Lower leg skin (tissue), 4 donors: ENCODE measurements at regions not wholly inside any gene's neighbourhood (a gene's known extent, or its start where the extent isn't known, plus 50 kb on each side); places are given as distances from the start of the nearest gene placed in this dataset.
"Not testable (repeated sequence)": the region's sequence is repeated elsewhere in the genome, so short reads cannot be mapped to it uniquely, and the experiment has no call there.

ENCODE experiments used
- DNase-seq, 2 donors: peaks; one replicate each; pipeline ENCODE4 v3.0.0-alpha.2; 2019; ENCODE audit warnings: low spot score in 2 of 2
- H3K4me3 ChIP-seq: fragments of 200-600 bp; sonication (generic); 2 replicates; pipeline ENCODE4 v1.5.1; 2017; ENCODE audit warnings: mild to moderate bottlenecking, low read depth; ENCODE audit not compliant: poor library complexity, severe bottlenecking
- POLR2A ChIP-seq, 2 donors: fragments of 450-650 bp; IDR thresholded peaks; one replicate each; pipeline ENCODE4 v1.6.1; 2016 to 2017; ENCODE audit warnings: antibody characterized with exemption in 2 of 2, mild to moderate bottlenecking in 1 of 2, moderate library complexity in 1 of 2
- WGBS, 2 donors: methylation state at CpG; one replicate each; pipeline ENCODE4 v1.1.5; 2018; 5-methylcytosine and 5-hydroxymethylcytosine counted together
- intact Hi-C: fragments of 100-400 bp; cut with DNase I; formaldehyde crosslinking; loops from one replicate; pipeline ENCODE4 v1.15.0; 2023; ENCODE audit warnings: low total_unique reads
- TF ChIP-seq, protein P1 (sequence below), 3 donors: fragments of 450-650 bp; IDR thresholded peaks; one replicate each; pipeline ENCODE4 v1.5.1; 2016; ENCODE audit warnings: antibody characterized with exemption in 3 of 3, mild to moderate bottlenecking in 3 of 3, moderate library complexity in 2 of 3

DNA sequence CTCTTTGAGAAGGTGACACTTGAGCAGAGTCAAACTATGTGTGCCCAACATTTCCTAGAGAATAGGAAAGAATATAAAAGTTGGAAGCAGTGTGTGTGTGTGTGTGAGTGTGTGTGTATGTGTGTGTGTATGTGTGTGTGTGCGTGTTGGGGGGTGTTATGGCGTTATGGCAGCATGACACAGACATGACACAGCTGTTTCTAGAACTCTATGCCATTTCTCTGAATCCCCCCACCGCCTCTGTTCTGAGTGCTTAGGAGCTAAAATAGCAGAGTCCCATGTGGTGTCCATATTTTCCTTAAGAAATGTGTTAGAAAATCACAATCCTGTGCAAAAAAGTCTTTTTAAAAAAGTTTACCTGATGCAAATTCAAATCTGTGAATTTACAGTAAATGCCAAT lies 556.1 kb downstream of the RWDD3 start:
- 70 to 76% methylated on average over 3 of the region's 3 CpGs for WGBS, 2 donors
- intact Hi-C loops: no loop called here
- no peak for DNase-seq

DNA sequence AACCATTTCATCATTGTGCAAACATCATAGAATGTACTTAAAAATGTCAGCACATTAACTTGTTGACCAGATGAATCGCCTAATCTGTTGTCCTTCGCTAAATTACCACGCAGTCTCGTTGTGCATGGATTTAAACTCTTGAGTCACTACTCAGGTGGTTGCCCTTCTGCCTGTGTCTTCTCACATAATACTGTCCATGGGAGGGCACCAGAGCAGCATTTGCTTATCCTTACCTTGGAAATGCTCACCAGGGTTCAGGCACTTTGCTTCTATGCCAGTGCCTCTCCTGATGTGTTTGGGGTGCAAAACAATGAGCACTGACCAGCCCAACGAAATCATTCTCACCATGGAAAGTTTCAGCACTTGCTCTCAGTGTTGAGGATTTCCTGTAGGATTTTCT lies 559.9 kb downstream of the RWDD3 start:
- no peak for TF ChIP-seq POLR2A (IDR thresholded peaks at IDR 0.05)
- TF ChIP-seq, protein P1, sequence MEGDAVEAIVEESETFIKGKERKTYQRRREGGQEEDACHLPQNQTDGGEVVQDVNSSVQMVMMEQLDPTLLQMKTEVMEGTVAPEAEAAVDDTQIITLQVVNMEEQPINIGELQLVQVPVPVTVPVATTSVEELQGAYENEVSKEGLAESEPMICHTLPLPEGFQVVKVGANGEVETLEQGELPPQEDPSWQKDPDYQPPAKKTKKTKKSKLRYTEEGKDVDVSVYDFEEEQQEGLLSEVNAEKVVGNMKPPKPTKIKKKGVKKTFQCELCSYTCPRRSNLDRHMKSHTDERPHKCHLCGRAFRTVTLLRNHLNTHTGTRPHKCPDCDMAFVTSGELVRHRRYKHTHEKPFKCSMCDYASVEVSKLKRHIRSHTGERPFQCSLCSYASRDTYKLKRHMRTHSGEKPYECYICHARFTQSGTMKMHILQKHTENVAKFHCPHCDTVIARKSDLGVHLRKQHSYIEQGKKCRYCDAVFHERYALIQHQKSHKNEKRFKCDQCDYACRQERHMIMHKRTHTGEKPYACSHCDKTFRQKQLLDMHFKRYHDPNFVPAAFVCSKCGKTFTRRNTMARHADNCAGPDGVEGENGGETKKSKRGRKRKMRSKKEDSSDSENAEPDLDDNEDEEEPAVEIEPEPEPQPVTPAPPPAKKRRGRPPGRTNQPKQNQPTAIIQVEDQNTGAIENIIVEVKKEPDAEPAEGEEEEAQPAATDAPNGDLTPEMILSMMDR (IDR thresholded peaks at IDR 0.05): no peak
- no peak overlapping the region for H3K4me3 ChIP-seq
- intact Hi-C loops: no loop called here
- 69 to 73% methylated on average over 5 of the region's 5 CpGs for WGBS, 2 donors
- no peak for DNase-seq

More for the DNA sequence above, 556.1 kb downstream of the RWDD3 start:
- TF ChIP-seq POLR2A (IDR thresholded peaks at IDR 0.05): no peak
- TF ChIP-seq, protein P1 (IDR thresholded peaks at IDR 0.05): no peak
- H3K4me3 ChIP-seq: no peak overlapping the region

DNA sequence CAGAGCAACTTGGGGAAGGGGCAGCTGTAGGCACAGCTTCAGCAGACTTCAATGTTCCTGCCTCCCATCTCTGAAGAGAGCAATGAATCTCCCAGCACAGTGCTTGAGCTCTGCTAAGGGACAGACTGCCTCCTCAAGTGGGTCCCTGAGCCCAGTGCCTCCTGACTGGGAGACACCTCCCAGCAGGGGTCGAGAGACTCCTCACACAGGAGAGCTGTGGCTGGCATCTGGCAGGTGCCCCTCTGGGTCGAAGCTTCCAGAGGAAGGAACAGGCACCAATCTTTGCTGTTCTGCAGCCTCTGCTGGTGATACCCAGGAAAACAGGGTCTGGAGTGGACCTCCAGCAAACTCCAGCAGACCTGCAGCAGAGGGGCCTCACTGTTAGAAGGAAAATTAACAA lies 563.8 kb downstream of the RWDD3 start:
- H3K4me3 ChIP-seq, intact Hi-C loops, DNase-seq: not testable (repeated sequence)
- WGBS, 2 donors: 83 to 90% methylated on average over 2 of the region's 2 CpGs

DNA sequence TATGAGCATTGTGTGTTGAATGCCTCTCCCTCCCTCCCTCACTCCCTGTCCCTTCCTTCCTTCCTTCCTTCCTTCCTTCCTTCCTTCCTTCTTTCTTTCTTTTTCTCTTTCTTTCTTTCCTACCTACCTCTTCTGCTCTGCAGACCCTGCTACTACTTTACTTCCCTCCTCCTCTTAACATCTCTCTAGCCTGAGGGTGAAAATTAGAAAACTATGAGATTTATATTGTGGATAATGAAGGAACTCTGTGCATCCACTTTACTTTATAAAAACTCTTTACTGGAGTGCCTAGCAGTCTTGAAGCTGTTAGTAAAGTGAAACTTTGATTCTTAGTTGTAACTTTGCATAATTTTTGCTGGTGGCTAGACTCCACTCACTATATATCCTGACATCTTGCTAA lies 572.2 kb downstream of the RWDD3 start:
- no peak for DNase-seq
- intact Hi-C loops: no loop called here
- H3K4me3 ChIP-seq: no peak overlapping the region
- TF ChIP-seq, protein P1 (IDR thresholded peaks at IDR 0.05): no peak

DNA sequence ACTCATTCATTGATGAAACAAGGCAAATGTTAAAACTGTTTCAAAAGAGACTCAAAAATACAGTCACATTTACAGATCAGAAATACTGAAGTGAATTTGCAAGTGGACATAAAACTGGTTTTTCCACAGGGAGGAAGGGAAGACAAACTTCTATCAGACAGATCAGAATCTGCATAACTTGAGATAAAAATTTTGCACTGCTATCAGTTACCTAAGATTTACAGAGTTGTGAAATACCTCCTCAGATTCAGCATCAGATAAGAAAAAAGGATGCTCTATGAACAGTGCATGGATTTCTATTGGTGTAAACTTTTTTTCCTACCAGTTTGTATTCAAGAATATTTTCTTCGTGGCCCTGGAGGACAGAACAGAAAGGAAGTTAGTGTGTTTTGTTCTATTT lies 575.4 kb downstream of the RWDD3 start:
- intact Hi-C loops: no loop called here
- TF ChIP-seq, protein P1 (IDR thresholded peaks at IDR 0.05): no peak
- TF ChIP-seq POLR2A (IDR thresholded peaks at IDR 0.05): no peak
- 36 to 44% methylated on average over 1 of the region's 1 CpG for WGBS, 2 donors

DNA sequence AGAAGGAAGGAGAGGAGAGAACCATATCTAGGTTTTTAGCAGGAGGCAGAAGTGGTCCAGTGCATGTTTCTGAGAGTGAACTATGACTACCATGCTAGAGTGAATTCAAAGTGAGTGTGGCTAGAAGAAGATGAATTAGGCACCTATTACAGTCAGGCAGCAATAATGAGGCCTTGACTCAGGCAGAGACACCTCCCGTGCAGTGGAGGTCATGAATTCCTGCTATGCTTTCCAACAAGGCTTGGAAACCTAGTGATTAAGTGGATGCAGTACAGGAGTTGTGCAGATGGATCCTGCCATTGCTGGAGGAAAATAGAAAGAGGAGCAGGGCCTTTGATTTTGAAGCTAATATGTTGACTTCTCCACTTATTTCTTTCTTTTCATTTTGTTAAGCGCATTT lies 581.5 kb downstream of the RWDD3 start:
- DNase-seq: no peak
- intact Hi-C loops: no loop called here
- H3K4me3 ChIP-seq: no peak overlapping the region
- TF ChIP-seq, protein P1 (IDR thresholded peaks at IDR 0.05): no peak
- TF ChIP-seq POLR2A (IDR thresholded peaks at IDR 0.05): no peak
- WGBS, 2 donors: 37 to 57% methylated on average over 2 of the region's 2 CpGs

More for the DNA sequence above, 575.4 kb downstream of the RWDD3 start:
- no peak overlapping the region for H3K4me3 ChIP-seq
- no peak for DNase-seq
